ENCODE measurements at regions not wholly inside any gene's neighbourhood (a gene's known extent, or its start where the extent isn't known, plus 50 kb on each side); places are given as distances from the start of the nearest gene placed in this dataset.

- DNase-seq (ENCODE audit: low spot score), result no peak
Measured at GRCh38 chr2:163456953-163457743, 278.7 kb downstream of the FIGN start.

- no peak for DNase-seq (ENCODE audit: low spot score)
Measured at GRCh38 chr2:163455815-163456214, 280.0 kb downstream of the FIGN start.

GRCh38 chr2:163453920-163454319 lies 281.9 kb downstream of the FIGN start:
- no peak for DNase-seq (ENCODE audit: low spot score)

DNA sequence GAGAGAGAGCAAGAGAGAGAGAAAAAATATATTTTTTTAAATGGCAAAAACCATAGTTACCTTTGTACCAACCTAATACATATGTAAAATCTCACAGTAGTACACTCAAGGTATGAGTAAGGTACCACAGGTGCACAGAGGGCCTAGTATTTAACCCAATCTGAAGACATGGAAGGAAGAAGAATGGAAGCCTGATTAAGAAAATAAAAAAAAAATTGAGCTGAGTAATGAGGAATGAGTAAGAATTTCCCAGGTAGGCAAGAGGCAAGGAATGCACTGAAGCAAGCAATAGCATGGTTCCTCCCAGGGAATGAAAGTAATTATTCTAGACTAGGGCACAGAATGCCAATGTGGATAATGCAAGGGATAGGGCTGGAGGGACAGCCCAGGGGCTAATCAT lies 294.2 kb downstream of the FIGN start:
- no peak for DNase-seq (ENCODE audit: low spot score)

DNA sequence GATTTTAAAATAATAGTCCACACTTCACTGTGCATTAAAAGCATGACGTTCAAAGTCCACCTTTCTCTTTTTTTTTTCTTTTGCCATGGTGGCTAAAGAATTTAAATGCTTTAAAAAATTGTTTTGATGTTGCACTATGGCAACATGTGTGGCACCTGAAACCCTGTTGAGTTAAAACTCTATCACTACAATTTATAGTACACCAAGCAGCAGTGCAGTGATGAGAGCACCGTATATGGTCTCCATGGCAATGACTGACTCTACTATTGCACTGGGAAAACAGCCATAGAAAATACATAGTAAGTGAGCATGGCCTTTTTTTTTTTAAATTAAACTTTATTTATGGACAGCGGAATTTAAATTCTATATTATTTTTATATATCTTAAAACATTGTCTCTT lies 298.8 kb downstream of the FIGN start:
- no peak for DNase-seq (ENCODE audit: low spot score)

- no peak for DNase-seq (ENCODE audit: low spot score)
Measured at GRCh38 chr2:163428187-163428586, 307.6 kb downstream of the FIGN start.

DNA sequence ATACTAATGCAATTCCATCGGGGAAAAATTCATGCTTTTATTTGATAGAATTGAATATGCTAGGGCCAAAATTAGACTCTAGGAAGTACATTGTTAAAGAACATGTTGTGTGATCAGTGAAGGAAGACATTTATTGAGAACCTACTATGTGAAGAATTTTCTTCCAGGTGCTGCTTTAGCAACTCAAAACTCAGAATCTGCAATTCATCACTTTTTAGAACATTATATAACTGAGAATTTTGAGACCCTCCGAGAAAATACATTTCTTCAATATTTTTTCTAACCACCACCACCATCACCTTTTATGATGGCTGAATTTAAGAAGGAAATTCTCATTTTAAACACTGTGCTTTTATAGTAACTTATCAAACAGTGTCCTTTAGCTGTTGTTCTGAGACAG lies 315.2 kb downstream of the FIGN start:
- DNase-seq (ENCODE audit: low spot score), result no peak

GRCh38 chr2:163419000-163419830 lies 316.6 kb downstream of the FIGN start:
- no peak for DNase-seq (ENCODE audit: low spot score)

GRCh38 chr2:163417596-163418337 lies 318.0 kb downstream of the FIGN start:
- DNase-seq (ENCODE audit: low spot score), result peak; percentile 61

GRCh38 chr2:163414121-163414520 lies 321.7 kb downstream of the FIGN start:
- DNase-seq (ENCODE audit: low spot score), result no peak

GRCh38 chr2:163407296-163407695 lies 328.5 kb downstream of the FIGN start:
- DNase-seq (ENCODE audit: low spot score), result no peak

DNA sequence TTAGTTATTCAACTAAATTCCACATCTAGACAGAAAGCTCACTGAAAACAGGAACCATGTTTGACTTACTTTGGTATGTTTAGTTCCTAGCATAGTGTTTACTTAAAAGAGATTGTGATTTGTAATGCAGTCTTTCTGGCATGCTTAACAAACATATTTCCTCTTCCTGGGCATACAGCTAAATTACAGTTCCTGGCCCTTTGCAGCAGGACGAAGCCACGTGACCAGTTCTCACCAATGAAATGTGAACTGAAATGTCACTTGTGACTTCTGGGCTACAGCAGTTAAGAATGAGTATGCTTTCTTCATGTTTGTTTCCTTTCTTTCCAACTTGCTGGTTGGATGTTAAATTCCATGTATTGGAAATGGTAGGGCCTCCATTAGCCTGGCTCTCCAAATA lies 330.5 kb downstream of the FIGN start:
- DNase-seq (ENCODE audit: low spot score), result peak; percentile 8

DNA sequence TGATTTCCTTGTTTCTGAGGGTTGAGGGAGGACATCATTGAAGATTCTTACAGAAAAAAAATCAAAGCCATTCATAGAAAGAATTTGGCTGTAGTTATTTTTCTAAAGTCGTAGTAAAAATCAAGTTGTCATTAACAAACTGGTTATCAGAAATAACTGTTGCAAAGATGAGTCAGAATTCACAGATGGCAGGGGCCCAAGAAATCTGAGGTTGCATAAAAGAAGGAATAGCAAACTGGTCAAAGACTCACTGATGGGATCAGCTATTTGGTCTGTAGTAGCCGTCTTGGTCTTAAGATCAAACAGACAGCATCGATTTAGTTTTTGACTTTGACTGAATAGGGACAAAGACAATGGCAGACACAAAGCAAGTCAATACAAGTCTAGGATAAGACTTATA lies 334.3 kb downstream of the FIGN start:
- no peak for DNase-seq (ENCODE audit: low spot score)

DNA sequence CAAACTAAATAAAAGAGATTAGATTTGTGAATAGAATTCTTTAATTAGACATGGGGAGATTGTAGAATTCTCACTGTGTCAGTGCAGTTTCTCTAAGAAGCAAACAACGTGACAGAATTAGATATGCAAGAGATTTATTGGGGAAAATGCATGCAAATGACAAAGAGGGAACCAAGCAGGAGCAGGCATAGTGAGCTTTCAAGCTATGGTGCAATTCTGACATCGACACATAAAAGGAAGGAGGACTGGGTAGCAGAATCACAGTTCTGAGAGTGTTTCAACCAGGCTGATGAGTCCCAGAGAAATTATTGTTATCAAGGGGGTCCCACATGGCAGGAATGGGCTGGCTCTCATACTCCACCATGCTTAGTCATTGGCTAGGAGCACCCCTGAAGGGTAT lies 338.4 kb downstream of the FIGN start:
- no peak for DNase-seq (ENCODE audit: low spot score)

DNA sequence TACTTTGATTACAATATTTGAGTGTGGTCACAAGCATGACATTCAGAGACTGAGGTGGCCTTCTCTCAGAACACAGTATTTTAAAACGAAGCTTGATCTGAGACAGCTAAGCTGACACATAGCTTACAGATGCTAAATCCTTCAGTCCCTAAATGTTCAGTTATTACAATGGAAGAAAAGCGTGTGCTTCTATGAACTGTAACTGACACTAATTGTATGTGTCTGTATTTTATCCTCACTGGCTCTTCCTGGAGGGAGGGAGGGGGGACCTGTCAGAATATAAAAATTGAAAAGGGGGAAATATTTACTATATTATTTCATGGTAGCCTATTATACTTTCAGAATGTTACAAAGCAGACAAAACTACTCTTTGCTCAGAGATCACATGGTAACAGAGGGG lies 340.2 kb downstream of the FIGN start:
- DNase-seq (ENCODE audit: low spot score), result no peak

GRCh38 chr2:163389838-163390237 lies 346.0 kb downstream of the FIGN start:
- DNase-seq (ENCODE audit: low spot score), result no peak

- no peak for DNase-seq (ENCODE audit: low spot score)
Measured at GRCh38 chr2:163375472-163375871, 360.3 kb downstream of the FIGN start.

DNA sequence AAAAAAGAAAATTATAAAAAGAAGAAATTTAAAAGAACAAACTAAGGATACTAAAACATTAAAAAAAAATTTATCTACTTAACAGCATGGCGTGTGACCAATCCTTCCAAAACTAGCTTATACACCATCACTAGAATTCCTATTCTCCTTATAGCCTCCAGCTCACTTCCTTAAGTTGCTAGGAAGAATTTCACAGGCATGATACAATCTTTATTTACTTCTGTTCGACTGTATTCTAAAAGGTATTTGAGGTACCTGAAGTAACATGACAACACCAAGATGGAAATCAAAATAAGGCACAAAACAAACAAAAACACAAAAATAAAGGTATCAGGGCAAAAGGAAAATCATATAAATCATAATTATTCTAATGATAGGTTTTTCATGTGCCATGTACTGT lies 360.7 kb downstream of the FIGN start:
- DNase-seq (ENCODE audit: low spot score), result no peak

- DNase-seq (ENCODE audit: low spot score), result no peak
Measured at GRCh38 chr2:163374282-163374681, 361.5 kb downstream of the FIGN start.

DNA sequence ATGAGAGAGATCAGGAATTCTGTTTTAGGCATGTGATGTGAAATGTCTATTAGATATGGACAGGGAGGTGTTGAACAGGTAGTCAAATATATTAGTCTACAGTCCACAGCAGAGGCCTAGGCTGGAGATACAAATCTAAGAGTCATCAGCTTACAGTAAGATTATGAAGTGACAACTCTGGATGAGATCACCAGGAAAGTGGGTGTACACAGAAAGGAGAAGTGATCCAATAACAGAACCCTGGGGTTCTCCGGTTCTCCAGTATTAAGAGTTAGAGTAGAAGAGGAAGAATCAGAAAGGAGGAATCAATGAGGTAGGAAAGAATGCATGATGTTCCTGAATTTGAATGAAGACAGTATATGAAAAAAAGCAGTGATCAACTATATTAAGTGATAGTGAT lies 362.3 kb downstream of the FIGN start:
- no peak for DNase-seq (ENCODE audit: low spot score)

- DNase-seq (ENCODE audit: low spot score), result no peak
Measured at GRCh38 chr2:163370169-163370886, 365.5 kb downstream of the FIGN start.

DNA sequence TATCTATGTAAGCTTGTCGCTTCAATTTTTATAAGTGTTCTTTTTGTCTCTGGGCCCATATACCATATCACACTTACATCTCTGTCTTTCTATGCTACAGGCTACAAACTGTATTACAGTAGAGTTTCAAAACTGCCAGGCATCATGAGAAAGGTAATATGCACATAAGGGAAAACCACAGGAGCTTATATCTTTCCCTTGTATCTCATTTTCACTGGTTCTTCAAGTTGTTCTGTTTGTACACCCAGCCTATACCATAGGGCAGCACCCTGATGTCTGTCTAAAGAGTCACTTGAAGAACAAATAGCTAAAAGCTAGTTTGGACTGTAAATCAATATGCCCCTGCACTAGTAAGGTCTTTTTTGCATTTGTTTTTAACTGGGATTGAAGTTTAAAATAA lies 366.7 kb downstream of the FIGN start:
- DNase-seq (ENCODE audit: low spot score), result no peak

All from NAMALWA (cell line).